ENCODE measurements at regions not wholly inside any gene's neighbourhood (a gene's known extent, or its start where the extent isn't known, plus 50 kb on each side); places are given as distances from the start of the nearest gene placed in this dataset.
A peak's percentile ranks its signal among the peaks of the same experiment; 100 is the strongest.
"Not testable (repeated sequence)": the region's sequence is repeated elsewhere in the genome, so short reads cannot be mapped to it uniquely, and the experiment has no call there.

- no peak overlapping the region for H3K4me3 ChIP-seq (ENCODE audit: low read depth, low read length)
- no peak for DNase-seq (ENCODE audit: low read depth)
- TF ChIP-seq CTCF (IDR thresholded peaks at IDR 0.05; ENCODE audit: low read depth, low read length, missing control alignments): no peak
- in situ Hi-C loops (cut with HindIII; ENCODE audit: low sequenced_read_pairs): no loop called here
Measured at GRCh38 chr3:110506890-110507289, 564.7 kb upstream of the NECTIN3 start.

DNA sequence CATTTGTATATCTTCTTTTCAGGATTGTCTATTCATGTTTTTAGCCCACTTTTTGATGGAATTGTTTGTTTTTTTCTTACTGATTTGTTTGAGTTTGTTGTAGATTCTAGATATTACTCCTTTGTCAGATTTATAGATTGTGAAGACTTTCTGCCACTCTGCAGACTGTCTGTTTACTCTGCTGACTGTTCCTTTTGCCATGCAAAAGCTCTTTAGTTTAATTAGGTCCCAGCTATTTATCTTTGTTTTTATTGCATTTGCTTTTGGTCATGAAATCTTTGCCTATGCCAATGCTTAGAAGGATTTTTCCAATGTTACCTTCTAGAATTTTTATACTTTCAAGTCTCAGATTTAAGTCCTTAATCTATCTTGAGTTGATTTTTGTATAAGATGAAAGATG is 564.0 kb upstream of the NECTIN3 start:
- in situ Hi-C loops (cut with HindIII; ENCODE audit: low sequenced_read_pairs); H3K4me3 ChIP-seq (ENCODE audit: low read depth, low read length); DNase-seq (ENCODE audit: low read depth): not testable (repeated sequence)

GRCh38 chr3:110512961-110513360 is 558.7 kb upstream of the NECTIN3 start:
- TF ChIP-seq CTCF (IDR thresholded peaks at IDR 0.05; ENCODE audit: low read depth, low read length, missing control alignments): no peak
- no peak overlapping the region for H3K4me3 ChIP-seq (ENCODE audit: low read depth, low read length)
- DNase-seq (ENCODE audit: low read depth): no peak
- in situ Hi-C loops (cut with HindIII; ENCODE audit: low sequenced_read_pairs): no loop called here

- H3K4me3 ChIP-seq (ENCODE audit: low read depth, low read length): no peak overlapping the region
- in situ Hi-C loops (cut with HindIII; ENCODE audit: low sequenced_read_pairs): no loop called here
- TF ChIP-seq CTCF (IDR thresholded peaks at IDR 0.05; ENCODE audit: low read depth, low read length, missing control alignments): no peak
- no peak for DNase-seq (ENCODE audit: low read depth)
Measured at GRCh38 chr3:110518031-110518430, 553.6 kb upstream of the NECTIN3 start.

DNA sequence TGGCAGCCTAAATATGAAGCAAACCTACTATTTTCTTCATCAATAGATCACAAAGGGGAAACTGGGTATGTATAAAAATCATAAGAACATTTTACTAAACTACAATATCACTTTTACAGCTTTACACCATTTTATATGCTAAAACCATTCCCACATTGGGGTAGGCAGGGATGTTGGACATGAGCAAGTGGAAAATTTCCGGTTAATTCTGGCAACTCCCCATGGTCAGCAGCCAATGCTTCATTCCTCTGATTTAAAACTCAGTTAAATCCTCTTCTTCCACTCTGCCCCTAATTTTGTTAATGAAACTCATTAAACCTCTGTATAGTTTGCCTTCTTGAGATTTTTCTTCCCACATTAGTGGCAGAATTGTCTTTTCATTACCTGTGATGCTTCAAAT is 552.5 kb upstream of the NECTIN3 start:
- in situ Hi-C loops (cut with HindIII; ENCODE audit: low sequenced_read_pairs): no loop called here
- TF ChIP-seq CTCF (IDR thresholded peaks at IDR 0.05; ENCODE audit: low read depth, low read length, missing control alignments): no peak
- DNase-seq (ENCODE audit: low read depth): no peak
- no peak overlapping the region for H3K4me3 ChIP-seq (ENCODE audit: low read depth, low read length)

DNA sequence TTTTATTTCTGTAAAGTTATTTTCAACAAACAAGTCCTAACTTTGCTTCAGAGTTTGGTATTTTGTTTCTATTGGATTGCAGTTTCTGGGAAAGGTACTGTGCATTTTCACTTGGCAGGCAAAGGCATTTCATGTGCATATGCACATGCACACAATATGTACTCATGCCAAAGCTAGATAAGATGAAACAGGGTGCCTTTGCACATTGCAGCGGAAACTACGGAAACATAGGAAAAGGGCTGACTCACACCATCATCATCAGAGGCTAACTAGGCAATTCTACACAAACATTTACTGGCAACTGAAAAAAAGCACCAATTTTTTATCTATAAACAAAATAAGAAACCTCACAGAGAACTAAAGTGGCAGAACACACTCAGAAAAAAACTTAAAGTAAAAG is 550.6 kb upstream of the NECTIN3 start:
- TF ChIP-seq CTCF (IDR thresholded peaks at IDR 0.05; ENCODE audit: low read depth, low read length, missing control alignments): no peak
- in situ Hi-C loops (cut with HindIII; ENCODE audit: low sequenced_read_pairs): no loop called here
- H3K4me3 ChIP-seq (ENCODE audit: low read depth, low read length): no peak overlapping the region
- DNase-seq (ENCODE audit: low read depth): peak; percentile 44

GRCh38 chr3:110525558-110526064 is 546.0 kb upstream of the NECTIN3 start:
- in situ Hi-C loops (cut with HindIII; ENCODE audit: low sequenced_read_pairs); DNase-seq (ENCODE audit: low read depth); H3K4me3 ChIP-seq (ENCODE audit: low read depth, low read length): not testable (repeated sequence)

Measured in astrocyte of the cerebellum (primary cell).